ENCODE measurements at regions not wholly inside any gene's neighbourhood (a gene's known extent, or its start where the extent isn't known, plus 50 kb on each side); places are given as distances from the start of the nearest gene placed in this dataset.

DNA sequence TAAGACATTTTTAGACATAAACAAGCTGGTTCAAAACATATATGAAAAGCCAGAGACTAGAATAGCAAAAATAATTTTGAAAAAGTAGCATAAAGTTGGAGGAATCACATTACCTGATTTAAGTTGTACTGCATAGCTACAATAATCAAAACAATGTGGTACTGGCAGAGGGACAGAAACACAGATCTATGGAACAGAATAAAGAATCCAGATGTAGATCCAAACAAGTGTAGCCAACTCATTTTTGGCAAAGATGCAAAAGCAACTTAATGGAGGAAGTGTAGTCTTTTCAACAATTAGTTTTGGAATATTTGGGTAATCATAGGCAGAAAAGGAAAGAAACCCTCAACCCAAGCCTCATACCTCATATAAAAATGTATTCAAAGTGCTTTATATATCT is 278.7 kb upstream of the ZNF521 start:
- Histone ChIP-seq H3K4me3 (ENCODE audit: low read depth, low read length) (no peak overlapping the region), H3K4me1 (ENCODE audit: control insufficient read depth, insufficient read depth, low read length) (peaks cover 3% of the 10 kb centered on the region), H3K9ac (ENCODE audit: low read depth, low read length) (no peak overlapping the region), H3K27me3 (ENCODE audit: control insufficient read depth, insufficient read depth, low read length) (no peaks in the 10 kb centered on the region), H3K9me3 (ENCODE audit: control insufficient read depth, insufficient read depth, low read length) (no peaks in the 10 kb centered on the region), H3K36me3 (ENCODE audit: control insufficient read depth, insufficient read depth, low read length) (no peaks in the 10 kb centered on the region)

- Histone ChIP-seq H3K27me3 (ENCODE audit: control insufficient read depth, insufficient read depth, low read length) (no peaks in the 10 kb centered on the region), H3K9ac (ENCODE audit: low read depth, low read length) (no peak overlapping the region), H3K36me3 (ENCODE audit: control insufficient read depth, insufficient read depth, low read length) (no peaks in the 10 kb centered on the region), H3K4me3 (ENCODE audit: low read depth, low read length) (no peak overlapping the region), H3K9me3 (ENCODE audit: control insufficient read depth, insufficient read depth, low read length) (no peaks in the 10 kb centered on the region), H3K4me1 (ENCODE audit: control insufficient read depth, insufficient read depth, low read length) (no peaks in the 10 kb centered on the region)
Measured at GRCh38 chr18:25621682-25622081, 269.7 kb upstream of the ZNF521 start.

GRCh38 chr18:25621144-25621543 is 269.2 kb upstream of the ZNF521 start:
- Histone ChIP-seq H3K36me3 (ENCODE audit: control insufficient read depth, insufficient read depth, low read length) (no peaks in the 10 kb centered on the region), H3K27me3 (ENCODE audit: control insufficient read depth, insufficient read depth, low read length) (no peaks in the 10 kb centered on the region), H3K9ac (ENCODE audit: low read depth, low read length) (no peak overlapping the region), H3K4me1 (ENCODE audit: control insufficient read depth, insufficient read depth, low read length) (no peaks in the 10 kb centered on the region), H3K9me3 (ENCODE audit: control insufficient read depth, insufficient read depth, low read length) (no peaks in the 10 kb centered on the region), H3K4me3 (ENCODE audit: low read depth, low read length) (no peak overlapping the region)

GRCh38 chr18:25614168-25614567 is 262.2 kb upstream of the ZNF521 start:
- H3K4me3 ChIP-seq (ENCODE audit: low read depth, low read length), result no peak overlapping the region
- H3K9me3 ChIP-seq (ENCODE audit: control insufficient read depth, insufficient read depth, low read length), result no peaks in the 10 kb centered on the region
- H3K36me3 ChIP-seq (ENCODE audit: control insufficient read depth, insufficient read depth, low read length), result no peaks in the 10 kb centered on the region
- no peaks in the 10 kb centered on the region for H3K27me3 ChIP-seq (ENCODE audit: control insufficient read depth, insufficient read depth, low read length)
- no peak overlapping the region for H3K9ac ChIP-seq (ENCODE audit: low read depth, low read length)
- no peaks in the 10 kb centered on the region for H3K4me1 ChIP-seq (ENCODE audit: control insufficient read depth, insufficient read depth, low read length)

GRCh38 chr18:25612466-25612865 is 260.5 kb upstream of the ZNF521 start:
- Histone ChIP-seq H3K9ac (ENCODE audit: low read depth, low read length) (no peak overlapping the region), H3K36me3 (ENCODE audit: control insufficient read depth, insufficient read depth, low read length) (no peaks in the 10 kb centered on the region), H3K9me3 (ENCODE audit: control insufficient read depth, insufficient read depth, low read length) (no peaks in the 10 kb centered on the region), H3K4me1 (ENCODE audit: control insufficient read depth, insufficient read depth, low read length) (no peaks in the 10 kb centered on the region), H3K4me3 (ENCODE audit: low read depth, low read length) (no peak overlapping the region), H3K27me3 (ENCODE audit: control insufficient read depth, insufficient read depth, low read length) (no peaks in the 10 kb centered on the region)

DNA sequence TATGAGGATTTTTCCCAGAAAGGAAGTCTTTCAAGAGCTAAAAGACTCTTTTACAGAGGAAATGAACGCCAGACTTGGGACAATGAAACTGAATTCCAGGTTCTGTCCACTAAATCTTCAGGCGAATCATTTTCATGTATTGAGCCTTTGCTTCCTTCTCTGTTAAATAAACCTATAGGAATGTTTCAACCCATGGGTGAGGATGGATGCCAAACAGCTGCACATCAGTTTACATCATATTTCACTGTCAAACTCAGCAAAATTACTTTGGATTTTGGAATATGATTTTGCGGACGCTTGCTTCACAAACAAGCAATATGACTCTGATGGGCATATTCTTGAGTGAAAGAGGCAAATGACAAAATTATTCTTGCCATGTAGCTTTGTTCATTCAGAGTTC is 256.1 kb upstream of the ZNF521 start:
- Histone ChIP-seq H3K9ac (ENCODE audit: low read depth, low read length) (no peak overlapping the region), H3K9me3 (ENCODE audit: control insufficient read depth, insufficient read depth, low read length) (no peaks in the 10 kb centered on the region), H3K4me3 (ENCODE audit: low read depth, low read length) (no peak overlapping the region), H3K4me1 (ENCODE audit: control insufficient read depth, insufficient read depth, low read length) (no peaks in the 10 kb centered on the region), H3K27me3 (ENCODE audit: control insufficient read depth, insufficient read depth, low read length) (no peaks in the 10 kb centered on the region), H3K36me3 (ENCODE audit: control insufficient read depth, insufficient read depth, low read length) (no peaks in the 10 kb centered on the region)

DNA sequence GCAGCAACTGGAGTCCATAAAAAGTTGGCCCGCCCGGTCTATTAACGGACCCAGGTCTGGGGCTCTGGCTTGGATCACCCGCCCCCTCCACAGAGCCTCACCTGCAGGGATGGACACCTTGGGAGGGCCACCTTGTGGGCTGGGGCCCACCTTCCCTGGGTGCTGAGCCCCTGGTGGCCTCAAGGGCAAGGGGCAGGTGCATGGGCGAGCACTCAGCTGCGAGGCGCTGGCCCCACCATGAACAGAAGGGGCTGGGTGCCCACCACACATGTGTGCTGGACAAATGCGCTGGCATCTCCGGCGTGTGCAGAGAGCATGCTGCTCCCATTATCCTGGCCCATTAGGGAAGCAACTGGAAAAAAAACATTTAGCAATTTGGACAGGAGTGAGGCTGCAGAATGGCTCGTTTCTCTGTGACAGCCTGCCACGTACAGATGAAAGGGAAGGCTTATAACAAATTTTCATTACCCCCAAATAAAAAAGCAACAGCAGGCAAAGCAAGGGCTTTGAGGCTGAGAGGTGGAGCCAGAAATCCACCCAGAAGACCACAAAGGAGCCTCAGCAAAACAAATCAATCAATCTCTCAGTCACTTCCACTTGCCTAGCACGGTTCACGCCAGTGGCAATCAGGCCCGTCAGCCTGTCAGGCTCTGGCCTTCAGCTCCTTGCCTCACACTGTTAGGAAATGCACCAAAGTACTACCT is 253.1 kb upstream of the ZNF521 start:
- no peak overlapping the region for H3K4me3 ChIP-seq (ENCODE audit: low read depth, low read length)
- H3K9me3 ChIP-seq (ENCODE audit: control insufficient read depth, insufficient read depth, low read length), result no peaks in the 10 kb centered on the region
- no peaks in the 10 kb centered on the region for H3K4me1 ChIP-seq (ENCODE audit: control insufficient read depth, insufficient read depth, low read length)
- no peak overlapping the region for H3K9ac ChIP-seq (ENCODE audit: low read depth, low read length)
- no peaks in the 10 kb centered on the region for H3K36me3 ChIP-seq (ENCODE audit: control insufficient read depth, insufficient read depth, low read length)
- H3K27me3 ChIP-seq (ENCODE audit: control insufficient read depth, insufficient read depth, low read length), result no peaks in the 10 kb centered on the region

GRCh38 chr18:25604196-25604893 is 252.4 kb upstream of the ZNF521 start:
- no peaks in the 10 kb centered on the region for H3K36me3 ChIP-seq (ENCODE audit: control insufficient read depth, insufficient read depth, low read length)
- no peak overlapping the region for H3K9ac ChIP-seq (ENCODE audit: low read depth, low read length)
- no peaks in the 10 kb centered on the region for H3K9me3 ChIP-seq (ENCODE audit: control insufficient read depth, insufficient read depth, low read length)
- H3K4me1 ChIP-seq (ENCODE audit: control insufficient read depth, insufficient read depth, low read length), result no peaks in the 10 kb centered on the region
- no peak overlapping the region for H3K4me3 ChIP-seq (ENCODE audit: low read depth, low read length)
- no peaks in the 10 kb centered on the region for H3K27me3 ChIP-seq (ENCODE audit: control insufficient read depth, insufficient read depth, low read length)

DNA sequence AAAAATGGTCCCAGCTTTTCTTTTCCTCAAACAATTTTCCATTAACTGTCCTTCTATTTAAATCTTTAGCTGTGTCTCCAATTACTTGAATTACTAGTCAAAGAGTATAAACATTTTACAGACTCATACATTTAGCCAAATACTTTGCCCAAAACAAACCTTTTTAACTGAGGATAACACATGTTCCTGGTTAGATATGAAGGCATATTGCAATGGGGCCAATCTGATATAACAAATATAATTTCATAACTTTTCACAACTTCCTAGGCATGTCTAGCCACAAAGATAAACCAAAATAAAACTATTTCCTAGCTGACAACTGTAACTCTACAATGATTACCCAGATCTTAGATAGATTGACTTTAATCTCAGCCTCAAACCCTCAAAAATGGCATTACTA is 247.5 kb upstream of the ZNF521 start:
- H3K4me1 ChIP-seq (ENCODE audit: control insufficient read depth, insufficient read depth, low read length), result no peaks in the 10 kb centered on the region

GRCh38 chr18:25597476-25597875 is 245.5 kb upstream of the ZNF521 start:
- no peaks in the 10 kb centered on the region for H3K27me3 ChIP-seq (ENCODE audit: control insufficient read depth, insufficient read depth, low read length)
- no peaks in the 10 kb centered on the region for H3K4me1 ChIP-seq (ENCODE audit: control insufficient read depth, insufficient read depth, low read length)
- H3K9ac ChIP-seq (ENCODE audit: low read depth, low read length), result no peak overlapping the region

More for the DNA sequence above, 247.5 kb upstream of the ZNF521 start:
- no peak overlapping the region for H3K4me3 ChIP-seq (ENCODE audit: low read depth, low read length)
- H3K9me3 ChIP-seq (ENCODE audit: control insufficient read depth, insufficient read depth, low read length), result no peaks in the 10 kb centered on the region
- H3K9ac ChIP-seq (ENCODE audit: low read depth, low read length), result no peak overlapping the region
- no peaks in the 10 kb centered on the region for H3K36me3 ChIP-seq (ENCODE audit: control insufficient read depth, insufficient read depth, low read length)
- no peaks in the 10 kb centered on the region for H3K27me3 ChIP-seq (ENCODE audit: control insufficient read depth, insufficient read depth, low read length)

GRCh38 chr18:25595274-25596060 is 243.5 kb upstream of the ZNF521 start:
- no peak overlapping the region for H3K9ac ChIP-seq (ENCODE audit: low read depth, low read length)
- H3K9me3 ChIP-seq (ENCODE audit: control insufficient read depth, insufficient read depth, low read length), result no peaks in the 10 kb centered on the region
- no peaks in the 10 kb centered on the region for H3K36me3 ChIP-seq (ENCODE audit: control insufficient read depth, insufficient read depth, low read length)
- no peaks in the 10 kb centered on the region for H3K27me3 ChIP-seq (ENCODE audit: control insufficient read depth, insufficient read depth, low read length)
- no peaks in the 10 kb centered on the region for H3K4me1 ChIP-seq (ENCODE audit: control insufficient read depth, insufficient read depth, low read length)
- no peak overlapping the region for H3K4me3 ChIP-seq (ENCODE audit: low read depth, low read length)

More at GRCh38 chr18:25597476-25597875, 245.5 kb upstream of the ZNF521 start:
- no peaks in the 10 kb centered on the region for H3K9me3 ChIP-seq (ENCODE audit: control insufficient read depth, insufficient read depth, low read length)
- no peaks in the 10 kb centered on the region for H3K36me3 ChIP-seq (ENCODE audit: control insufficient read depth, insufficient read depth, low read length)
- no peak overlapping the region for H3K4me3 ChIP-seq (ENCODE audit: low read depth, low read length)

All from iPS-15b (cell line).